HG03439 (cell line): ENCODE measurements at regions not wholly inside any gene's neighbourhood (a gene's known extent, or its start where the extent isn't known, plus 50 kb on each side); places are given as distances from the start of the nearest gene placed in this dataset.

ENCODE experiments used
- ATAC-seq: cut with Tn5 transposase; IDR thresholded peaks from one replicate; pipeline ENCODE4 v1.9.1; 2021; ENCODE audit warnings: mild to moderate bottlenecking, moderate library complexity; ENCODE audit not compliant: unreplicated experiment

- no peak for ATAC-seq
Measured at GRCh38 chr5:68734781-68735180, 359.0 kb upstream of the SLC30A5 start.

GRCh38 chr5:68738236-68738635 is 355.6 kb upstream of the SLC30A5 start:
- no peak for ATAC-seq

- no peak for ATAC-seq
Measured at GRCh38 chr5:68738841-68739240, 355.0 kb upstream of the SLC30A5 start.

- ATAC-seq = no peak
Measured at GRCh38 chr5:68739752-68740151, 354.1 kb upstream of the SLC30A5 start.

GRCh38 chr5:68740226-68740910 is 353.4 kb upstream of the SLC30A5 start:
- ATAC-seq = peak; percentile 56

- ATAC-seq = no peak
Measured at GRCh38 chr5:68744206-68744605, 349.6 kb upstream of the SLC30A5 start.

- ATAC-seq = no peak
Measured at GRCh38 chr5:68745448-68745847, 348.4 kb upstream of the SLC30A5 start.

GRCh38 chr5:68746220-68746619 is 347.6 kb upstream of the SLC30A5 start:
- ATAC-seq = no peak

- ATAC-seq = no peak
Measured at GRCh38 chr5:68746643-68747420, 347.0 kb upstream of the SLC30A5 start.

- ATAC-seq = no peak
Measured at GRCh38 chr5:68747521-68747920, 346.3 kb upstream of the SLC30A5 start.

GRCh38 chr5:68748101-68748500 is 345.7 kb upstream of the SLC30A5 start:
- ATAC-seq = no peak

- no peak for ATAC-seq
Measured at GRCh38 chr5:68749077-68749476, 344.7 kb upstream of the SLC30A5 start.

GRCh38 chr5:68749631-68750030 is 344.2 kb upstream of the SLC30A5 start:
- ATAC-seq = no peak

GRCh38 chr5:68751661-68752060 is 342.2 kb upstream of the SLC30A5 start:
- no peak for ATAC-seq

- ATAC-seq = no peak
Measured at GRCh38 chr5:68754536-68754935, 339.3 kb upstream of the SLC30A5 start.

GRCh38 chr5:68755293-68755692 is 338.5 kb upstream of the SLC30A5 start:
- ATAC-seq = no peak

- no peak for ATAC-seq
Measured at GRCh38 chr5:68757006-68757405, 336.8 kb upstream of the SLC30A5 start.

- ATAC-seq = no peak
Measured at GRCh38 chr5:68757626-68758212, 336.1 kb upstream of the SLC30A5 start.

GRCh38 chr5:68759593-68759992 is 334.2 kb upstream of the SLC30A5 start:
- ATAC-seq = no peak

GRCh38 chr5:68762201-68762600 is 331.6 kb upstream of the SLC30A5 start:
- no peak for ATAC-seq

GRCh38 chr5:68766952-68767464 is 326.8 kb upstream of the SLC30A5 start:
- ATAC-seq = no peak

- no peak for ATAC-seq
Measured at GRCh38 chr5:68770551-68770950, 323.3 kb upstream of the SLC30A5 start.
